HG03575 (cell line): ENCODE measurements at regions not wholly inside any gene's neighbourhood (a gene's known extent, or its start where the extent isn't known, plus 50 kb on each side); places are given as distances from the start of the nearest gene placed in this dataset.

ENCODE experiments used
- ATAC-seq: cut with Tn5 transposase; IDR thresholded peaks from one replicate; pipeline ENCODE4 v1.9.1; 2021; ENCODE audit not compliant: unreplicated experiment, insufficient number of reproducible peaks, low FRiP score; ENCODE audit errors: extremely low read depth

- no peak for ATAC-seq
Observed at GRCh38 chr9:80538976-80539375, 967.2 kb downstream of the TLE4 start.

- no peak for ATAC-seq
Observed at GRCh38 chr9:80522465-80522864, 950.7 kb downstream of the TLE4 start.

GRCh38 chr9:80521151-80521550, 949.4 kb downstream of the TLE4 start:
- no peak for ATAC-seq

- ATAC-seq = no peak
Observed at GRCh38 chr9:80520231-80520630, 948.5 kb downstream of the TLE4 start.

- ATAC-seq = no peak
Observed at GRCh38 chr9:80518441-80518840, 946.7 kb downstream of the TLE4 start.

- ATAC-seq = no peak
Observed at GRCh38 chr9:80516679-80517078, 944.9 kb downstream of the TLE4 start.

GRCh38 chr9:80509358-80509757, 937.6 kb downstream of the TLE4 start:
- ATAC-seq = no peak

GRCh38 chr9:80507611-80508010, 935.8 kb downstream of the TLE4 start:
- ATAC-seq = no peak

- ATAC-seq = no peak
Observed at GRCh38 chr9:80504601-80505230, 933.0 kb downstream of the TLE4 start.

- ATAC-seq = no peak
Observed at GRCh38 chr9:80503671-80504281, 932.0 kb downstream of the TLE4 start.

- ATAC-seq = no peak
Observed at GRCh38 chr9:80502306-80502705, 930.5 kb downstream of the TLE4 start.

GRCh38 chr9:80501635-80502034, 929.9 kb downstream of the TLE4 start:
- ATAC-seq = no peak

- no peak for ATAC-seq
Observed at GRCh38 chr9:80500300-80500699, 928.5 kb downstream of the TLE4 start.

GRCh38 chr9:80498001-80498555, 926.3 kb downstream of the TLE4 start:
- no peak for ATAC-seq

- ATAC-seq = no peak
Observed at GRCh38 chr9:80496901-80497556, 925.3 kb downstream of the TLE4 start.

GRCh38 chr9:80493258-80493657, 921.5 kb downstream of the TLE4 start:
- no peak for ATAC-seq

GRCh38 chr9:80492221-80492620, 920.5 kb downstream of the TLE4 start:
- ATAC-seq = no peak

- no peak for ATAC-seq
Observed at GRCh38 chr9:80491086-80491696, 919.4 kb downstream of the TLE4 start.

- no peak for ATAC-seq
Observed at GRCh38 chr9:80489329-80489728, 917.6 kb downstream of the TLE4 start.
